ENCODE measurements at regions not wholly inside any gene's neighbourhood (a gene's known extent, or its start where the extent isn't known, plus 50 kb on each side); places are given as distances from the start of the nearest gene placed in this dataset.

DNA sequence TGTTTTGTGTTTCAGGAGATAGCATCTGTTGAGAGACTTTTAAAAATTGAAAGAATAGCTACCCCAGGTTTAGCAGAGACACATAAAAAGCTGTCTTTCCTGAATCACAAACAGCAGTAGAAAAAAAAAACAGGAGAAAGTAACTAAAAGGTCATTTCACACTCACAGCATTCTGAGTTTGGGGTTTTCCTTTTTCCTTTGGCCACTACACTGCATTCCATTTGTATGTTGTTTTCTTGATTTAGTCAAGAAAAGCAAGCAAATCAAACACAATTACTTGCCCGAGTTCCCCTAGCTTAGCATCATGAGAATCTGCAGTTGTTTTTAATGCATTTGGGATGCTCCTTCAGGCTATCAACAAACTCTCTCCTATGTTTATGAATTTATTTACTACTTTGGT lies 161.0 kb downstream of the KCTD12 start:
- no peak for DNase-seq (ENCODE audit: insufficient read length, low spot score)
- FAIRE-seq, result no peak
- TF ChIP-seq, protein P1, sequence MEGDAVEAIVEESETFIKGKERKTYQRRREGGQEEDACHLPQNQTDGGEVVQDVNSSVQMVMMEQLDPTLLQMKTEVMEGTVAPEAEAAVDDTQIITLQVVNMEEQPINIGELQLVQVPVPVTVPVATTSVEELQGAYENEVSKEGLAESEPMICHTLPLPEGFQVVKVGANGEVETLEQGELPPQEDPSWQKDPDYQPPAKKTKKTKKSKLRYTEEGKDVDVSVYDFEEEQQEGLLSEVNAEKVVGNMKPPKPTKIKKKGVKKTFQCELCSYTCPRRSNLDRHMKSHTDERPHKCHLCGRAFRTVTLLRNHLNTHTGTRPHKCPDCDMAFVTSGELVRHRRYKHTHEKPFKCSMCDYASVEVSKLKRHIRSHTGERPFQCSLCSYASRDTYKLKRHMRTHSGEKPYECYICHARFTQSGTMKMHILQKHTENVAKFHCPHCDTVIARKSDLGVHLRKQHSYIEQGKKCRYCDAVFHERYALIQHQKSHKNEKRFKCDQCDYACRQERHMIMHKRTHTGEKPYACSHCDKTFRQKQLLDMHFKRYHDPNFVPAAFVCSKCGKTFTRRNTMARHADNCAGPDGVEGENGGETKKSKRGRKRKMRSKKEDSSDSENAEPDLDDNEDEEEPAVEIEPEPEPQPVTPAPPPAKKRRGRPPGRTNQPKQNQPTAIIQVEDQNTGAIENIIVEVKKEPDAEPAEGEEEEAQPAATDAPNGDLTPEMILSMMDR (IDR thresholded peaks at IDR 0.05; ENCODE audit: insufficient read depth, missing control alignments), result no peak

DNA sequence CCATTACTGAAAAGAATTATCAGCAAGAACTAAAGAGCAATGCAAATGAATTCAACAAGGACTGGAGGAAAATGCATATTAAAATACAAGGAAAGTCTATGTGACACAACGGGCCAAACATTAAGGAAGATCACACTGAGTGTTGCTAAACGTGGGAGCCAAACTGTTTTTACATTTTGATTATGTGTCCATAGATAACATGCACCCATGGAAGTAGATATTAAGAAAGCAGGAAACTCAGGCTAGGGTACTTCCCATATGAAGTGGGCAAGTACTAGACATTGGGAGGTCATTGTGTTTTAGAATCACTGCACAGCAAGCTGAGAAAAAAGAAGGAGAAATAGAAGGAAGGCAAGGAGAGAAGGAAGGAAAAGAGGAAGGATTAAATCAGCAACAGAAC lies 161.8 kb downstream of the KCTD12 start:
- TF ChIP-seq, protein P1 (IDR thresholded peaks at IDR 0.05; ENCODE audit: insufficient read depth, missing control alignments), result no peak
- no peak for DNase-seq (ENCODE audit: insufficient read length, low spot score)
- FAIRE-seq, result no peak

DNA sequence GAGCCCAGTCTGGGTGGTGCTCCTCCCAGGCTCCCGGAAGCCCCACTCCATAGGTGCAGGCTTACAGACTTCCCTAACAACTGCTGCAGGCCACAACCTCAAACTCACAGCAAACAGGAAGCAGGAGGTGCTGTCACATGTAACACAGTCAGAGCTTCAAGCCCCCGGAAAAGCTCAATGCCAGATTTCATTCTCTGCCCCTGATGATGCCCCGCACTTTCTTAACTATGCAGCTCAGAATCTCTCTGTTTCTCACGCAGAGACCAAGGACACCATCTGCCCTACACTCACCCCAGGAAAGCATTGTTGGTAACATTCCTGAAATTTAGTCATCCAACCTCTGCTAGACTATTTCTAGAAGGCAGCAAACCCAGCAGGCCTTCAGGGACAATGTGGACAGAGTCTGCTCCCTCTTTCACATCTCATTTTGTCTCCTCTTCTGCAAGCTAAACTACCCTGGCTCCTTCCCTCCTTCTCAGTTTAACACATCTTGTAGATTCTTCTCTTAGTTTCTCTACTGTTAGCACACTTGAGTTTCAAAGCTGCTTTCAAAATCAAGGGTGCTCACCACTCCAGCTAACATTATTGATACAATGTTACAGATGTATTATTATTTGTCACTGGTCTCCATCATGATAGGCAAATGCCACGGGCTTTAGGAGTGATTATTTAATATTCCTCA lies 162.5 kb downstream of the KCTD12 start:
- TF ChIP-seq, protein P1 (IDR thresholded peaks at IDR 0.05; ENCODE audit: insufficient read depth, missing control alignments), result no peak
- no peak for DNase-seq (ENCODE audit: insufficient read length, low spot score)
- no peak for FAIRE-seq

DNA sequence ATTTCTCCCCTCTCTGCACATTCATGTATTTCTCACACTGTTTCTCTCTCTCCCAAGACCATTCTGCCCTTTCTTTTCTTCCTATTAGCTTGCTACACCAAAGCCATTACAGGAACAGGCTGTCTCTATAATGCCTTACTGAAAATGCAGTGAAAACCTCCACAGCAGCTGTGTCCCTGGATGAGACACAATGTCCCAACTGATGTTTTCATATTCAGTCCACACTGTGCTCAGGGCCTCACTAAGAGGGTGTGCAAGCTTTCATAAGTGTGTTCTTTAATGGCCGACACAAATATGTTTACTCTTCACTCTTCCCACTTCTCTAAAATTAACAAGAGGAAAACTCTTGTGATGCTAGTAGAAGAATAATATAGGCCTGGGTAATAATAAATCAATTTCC lies 163.4 kb downstream of the KCTD12 start:
- no peak for FAIRE-seq
- TF ChIP-seq, protein P1 (IDR thresholded peaks at IDR 0.05; ENCODE audit: insufficient read depth, missing control alignments), result no peak
- DNase-seq (ENCODE audit: insufficient read length, low spot score), result no peak

DNA sequence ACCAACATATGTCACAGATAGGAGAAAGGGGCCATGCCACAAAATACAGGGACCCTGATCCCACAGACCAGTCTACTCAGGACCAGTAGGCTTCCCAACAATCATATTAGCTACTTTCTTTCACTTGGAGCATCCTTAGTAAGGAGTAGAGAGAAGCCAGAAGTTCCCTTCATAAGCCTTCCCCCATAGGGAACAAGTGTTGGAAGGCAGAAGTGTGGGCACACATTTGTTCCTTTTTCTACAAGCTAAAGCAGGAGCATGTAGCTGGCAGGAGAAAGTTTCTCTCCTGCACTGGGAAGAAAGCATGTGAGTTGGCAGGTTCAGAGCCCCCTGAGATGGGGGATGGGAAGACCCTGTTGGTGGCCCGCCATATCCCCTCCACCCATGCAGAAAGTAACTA lies 165.4 kb downstream of the KCTD12 start:
- TF ChIP-seq, protein P1 (IDR thresholded peaks at IDR 0.05; ENCODE audit: insufficient read depth, missing control alignments), result no peak
- DNase-seq (ENCODE audit: insufficient read length, low spot score) (no peak), FAIRE-seq (no peak)

DNA sequence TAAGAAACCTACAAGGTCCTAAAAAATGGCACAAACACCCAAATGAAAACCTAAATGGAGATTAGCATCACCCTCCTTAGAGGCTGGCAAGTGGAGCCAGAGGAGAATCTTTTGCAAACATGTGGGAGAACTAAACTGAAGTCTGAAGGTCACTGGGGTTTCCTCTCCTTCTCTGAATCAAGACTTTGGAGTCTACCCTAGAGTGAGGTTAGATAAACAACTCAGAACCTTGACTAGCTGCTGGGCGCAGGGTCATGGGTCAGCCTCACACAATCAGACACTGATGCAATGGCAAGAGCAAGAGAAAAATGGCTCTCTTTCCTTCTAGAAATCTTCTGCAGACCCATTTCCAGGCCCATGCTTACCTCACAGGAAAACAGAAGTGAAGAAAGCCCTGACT lies 165.8 kb downstream of the KCTD12 start:
- DNase-seq (ENCODE audit: insufficient read length, low spot score) (no peak), FAIRE-seq (no peak)
- TF ChIP-seq, protein P1 (IDR thresholded peaks at IDR 0.05; ENCODE audit: insufficient read depth, missing control alignments), result no peak

- TF ChIP-seq, protein P1 (IDR thresholded peaks at IDR 0.05; ENCODE audit: insufficient read depth, missing control alignments), result no peak
- FAIRE-seq (no peak), DNase-seq (ENCODE audit: insufficient read length, low spot score) (no peak)
These were observed 166.2 kb downstream of the KCTD12 start for GRCh38 chr13:76719955-76720354.
